Stimulated activated memory B cell treated with anti-CD40 and anti-IgM and Interleukin-4, amounts not matched to agents 10 μg/mL and 1 μg/mL and 100 μg/mL, for 72 hours (primary cell): ENCODE measurements at regions not wholly inside any gene's neighbourhood (a gene's known extent, or its start where the extent isn't known, plus 50 kb on each side); places are given as distances from the start of the nearest gene placed in this dataset.
"Not testable (repeated sequence)": the region's sequence is repeated elsewhere in the genome, so short reads cannot be mapped to it uniquely, and the experiment has no call there.

Source experiments
- ATAC-seq: fragments of 150-1000 bp; cut with Tn5 transposase; 2 replicates; pipeline ENCODE4 v1.10.0; 2021
- H3K27ac Mint-ChIP-seq: one replicate; pipeline ENCODE4 v1.8.0; 2022; ENCODE audit warnings: mild to moderate bottlenecking, mixed read lengths
- H3K27me3 Mint-ChIP-seq: one replicate; pipeline ENCODE4 v1.8.0; 2022; ENCODE audit warnings: mixed read lengths
- H3K36me3 Mint-ChIP-seq: one replicate; pipeline ENCODE4 v1.8.0; 2022; ENCODE audit warnings: mixed read lengths
- H3K4me1 Mint-ChIP-seq: one replicate; pipeline ENCODE4 v1.8.0; 2022; ENCODE audit warnings: mixed read lengths
- H3K4me3 Mint-ChIP-seq: one replicate; pipeline ENCODE4 v1.8.0; 2022; ENCODE audit warnings: mild to moderate bottlenecking, moderate library complexity, mixed read lengths
- H3K9me3 Mint-ChIP-seq: one replicate; pipeline ENCODE4 v1.8.0; 2022; ENCODE audit warnings: mixed read lengths

- no peak for ATAC-seq
- H3K9me3 Mint-ChIP-seq, result no peaks in the 10 kb centered on the region
- H3K27ac Mint-ChIP-seq, result no peak overlapping the region
- no peaks in the 10 kb centered on the region for H3K27me3 Mint-ChIP-seq
- no peaks in the 10 kb centered on the region for H3K4me1 Mint-ChIP-seq
- no peak overlapping the region for H3K4me3 Mint-ChIP-seq
- no peaks in the 10 kb centered on the region for H3K36me3 Mint-ChIP-seq
These were observed 128.2 kb upstream of the MYO10 start for GRCh38 chr5:17064241-17064640.

- H3K4me1 Mint-ChIP-seq, result no peaks in the 10 kb centered on the region
- no peaks in the 10 kb centered on the region for H3K36me3 Mint-ChIP-seq
- H3K9me3 Mint-ChIP-seq, result no peaks in the 10 kb centered on the region
- H3K4me3 Mint-ChIP-seq, result no peak overlapping the region
- no peak overlapping the region for H3K27ac Mint-ChIP-seq
- no peaks in the 10 kb centered on the region for H3K27me3 Mint-ChIP-seq
- no peak for ATAC-seq
These were observed 129.4 kb upstream of the MYO10 start for GRCh38 chr5:17065458-17065857.

- not testable (repeated sequence) for H3K27me3 Mint-ChIP-seq, H3K4me3 Mint-ChIP-seq, ATAC-seq, H3K36me3 Mint-ChIP-seq, H3K4me1 Mint-ChIP-seq, H3K9me3 Mint-ChIP-seq, H3K27ac Mint-ChIP-seq
These were observed 129.9 kb upstream of the MYO10 start for GRCh38 chr5:17066026-17066425.

- H3K27me3 Mint-ChIP-seq, result no peaks in the 10 kb centered on the region
- H3K36me3 Mint-ChIP-seq, result no peaks in the 10 kb centered on the region
- H3K9me3 Mint-ChIP-seq, result no peaks in the 10 kb centered on the region
- no peak overlapping the region for H3K27ac Mint-ChIP-seq
- H3K4me1 Mint-ChIP-seq, result no peaks in the 10 kb centered on the region
- H3K4me3 Mint-ChIP-seq, result no peak overlapping the region
- no peak for ATAC-seq
These were observed 131.7 kb upstream of the MYO10 start for GRCh38 chr5:17067657-17068392.

GRCh38 chr5:17069995-17070511 is 134.0 kb upstream of the MYO10 start:
- Mint-ChIP-seq H3K4me1 (no peaks in the 10 kb centered on the region), H3K27ac (no peak overlapping the region), H3K27me3 (no peaks in the 10 kb centered on the region), H3K9me3 (no peaks in the 10 kb centered on the region), H3K36me3 (no peaks in the 10 kb centered on the region), H3K4me3 (no peak overlapping the region)
- no peak for ATAC-seq

- Mint-ChIP-seq H3K36me3 (no peaks in the 10 kb centered on the region), H3K27ac (no peak overlapping the region), H3K9me3 (no peaks in the 10 kb centered on the region), H3K4me3 (no peak overlapping the region), H3K4me1 (no peaks in the 10 kb centered on the region), H3K27me3 (no peaks in the 10 kb centered on the region)
- ATAC-seq, result no peak
These were observed 134.6 kb upstream of the MYO10 start for GRCh38 chr5:17070647-17071046.

- Mint-ChIP-seq H3K9me3 (peaks cover 3% of the 10 kb centered on the region), H3K4me1 (no peaks in the 10 kb centered on the region), H3K4me3 (no peak overlapping the region), H3K27me3 (no peaks in the 10 kb centered on the region), H3K27ac (no peak overlapping the region), H3K36me3 (no peaks in the 10 kb centered on the region)
- no peak for ATAC-seq
These were observed 139.1 kb upstream of the MYO10 start for GRCh38 chr5:17075236-17075635.

- H3K27ac Mint-ChIP-seq, result no peak overlapping the region
- H3K9me3 Mint-ChIP-seq, result peaks cover 3% of the 10 kb centered on the region
- H3K36me3 Mint-ChIP-seq, result no peaks in the 10 kb centered on the region
- no peaks in the 10 kb centered on the region for H3K27me3 Mint-ChIP-seq
- H3K4me1 Mint-ChIP-seq, result no peaks in the 10 kb centered on the region
- no peak overlapping the region for H3K4me3 Mint-ChIP-seq
- ATAC-seq, result no peak
These were observed 140.2 kb upstream of the MYO10 start for GRCh38 chr5:17076272-17076671.

GRCh38 chr5:17077440-17078233 is 139.8 kb upstream of the BASP1 start:
- H3K27ac Mint-ChIP-seq, result no peak overlapping the region
- peaks cover 3% of the 10 kb centered on the region for H3K9me3 Mint-ChIP-seq
- H3K4me1 Mint-ChIP-seq, result no peaks in the 10 kb centered on the region
- no peaks in the 10 kb centered on the region for H3K27me3 Mint-ChIP-seq
- ATAC-seq, result no peak
- H3K4me3 Mint-ChIP-seq, result no peak overlapping the region
- no peaks in the 10 kb centered on the region for H3K36me3 Mint-ChIP-seq

- Mint-ChIP-seq H3K9me3 (peaks cover 3% of the 10 kb centered on the region), H3K4me3 (no peak overlapping the region), H3K27ac (no peak overlapping the region), H3K4me1 (no peaks in the 10 kb centered on the region), H3K27me3 (no peaks in the 10 kb centered on the region), H3K36me3 (no peaks in the 10 kb centered on the region)
- ATAC-seq, result no peak
These were observed 137.9 kb upstream of the BASP1 start for GRCh38 chr5:17079562-17079961.

- ATAC-seq, result no peak
- Mint-ChIP-seq H3K27ac (no peak overlapping the region), H3K9me3 (peaks cover 3% of the 10 kb centered on the region), H3K4me1 (no peaks in the 10 kb centered on the region), H3K36me3 (no peaks in the 10 kb centered on the region), H3K4me3 (no peak overlapping the region), H3K27me3 (no peaks in the 10 kb centered on the region)
These were observed 137.1 kb upstream of the BASP1 start for GRCh38 chr5:17080361-17080760.

GRCh38 chr5:17081142-17081541 is 136.3 kb upstream of the BASP1 start:
- H3K36me3 Mint-ChIP-seq, result no peaks in the 10 kb centered on the region
- H3K4me1 Mint-ChIP-seq, result no peaks in the 10 kb centered on the region
- peaks cover 1% of the 10 kb centered on the region for H3K9me3 Mint-ChIP-seq
- H3K27me3 Mint-ChIP-seq, result no peaks in the 10 kb centered on the region
- no peak overlapping the region for H3K4me3 Mint-ChIP-seq
- H3K27ac Mint-ChIP-seq, result no peak overlapping the region
- no peak for ATAC-seq

- H3K9me3 Mint-ChIP-seq, H3K27me3 Mint-ChIP-seq, H3K36me3 Mint-ChIP-seq, H3K4me1 Mint-ChIP-seq, ATAC-seq, H3K4me3 Mint-ChIP-seq, H3K27ac Mint-ChIP-seq: not testable (repeated sequence)
These were observed 134.2 kb upstream of the BASP1 start for GRCh38 chr5:17083276-17083675.

- Mint-ChIP-seq H3K27ac (no peak overlapping the region), H3K27me3 (no peaks in the 10 kb centered on the region), H3K9me3 (no peaks in the 10 kb centered on the region), H3K4me1 (no peaks in the 10 kb centered on the region), H3K4me3 (no peak overlapping the region), H3K36me3 (no peaks in the 10 kb centered on the region)
- no peak for ATAC-seq
These were observed 130.4 kb upstream of the BASP1 start for GRCh38 chr5:17087035-17087434.

GRCh38 chr5:17088051-17088450 is 129.4 kb upstream of the BASP1 start:
- H3K36me3 Mint-ChIP-seq, result no peaks in the 10 kb centered on the region
- no peak for ATAC-seq
- no peak overlapping the region for H3K27ac Mint-ChIP-seq
- H3K9me3 Mint-ChIP-seq, result no peaks in the 10 kb centered on the region
- no peaks in the 10 kb centered on the region for H3K4me1 Mint-ChIP-seq
- H3K4me3 Mint-ChIP-seq, result no peak overlapping the region
- H3K27me3 Mint-ChIP-seq, result no peaks in the 10 kb centered on the region

GRCh38 chr5:17089001-17089400 is 128.4 kb upstream of the BASP1 start:
- no peaks in the 10 kb centered on the region for H3K36me3 Mint-ChIP-seq
- H3K4me1 Mint-ChIP-seq, result no peaks in the 10 kb centered on the region
- no peaks in the 10 kb centered on the region for H3K9me3 Mint-ChIP-seq
- H3K4me3 Mint-ChIP-seq, result no peak overlapping the region
- H3K27ac Mint-ChIP-seq, result no peak overlapping the region
- ATAC-seq, result no peak
- H3K27me3 Mint-ChIP-seq, result no peaks in the 10 kb centered on the region
